ENCODE measurements at regions not wholly inside any gene's neighbourhood (a gene's known extent, or its start where the extent isn't known, plus 50 kb on each side); places are given as distances from the start of the nearest gene placed in this dataset.

GRCh38 chr1:229832695-229833094, 206.6 kb downstream of the URB2 start:
- TF ChIP-seq, protein P1, sequence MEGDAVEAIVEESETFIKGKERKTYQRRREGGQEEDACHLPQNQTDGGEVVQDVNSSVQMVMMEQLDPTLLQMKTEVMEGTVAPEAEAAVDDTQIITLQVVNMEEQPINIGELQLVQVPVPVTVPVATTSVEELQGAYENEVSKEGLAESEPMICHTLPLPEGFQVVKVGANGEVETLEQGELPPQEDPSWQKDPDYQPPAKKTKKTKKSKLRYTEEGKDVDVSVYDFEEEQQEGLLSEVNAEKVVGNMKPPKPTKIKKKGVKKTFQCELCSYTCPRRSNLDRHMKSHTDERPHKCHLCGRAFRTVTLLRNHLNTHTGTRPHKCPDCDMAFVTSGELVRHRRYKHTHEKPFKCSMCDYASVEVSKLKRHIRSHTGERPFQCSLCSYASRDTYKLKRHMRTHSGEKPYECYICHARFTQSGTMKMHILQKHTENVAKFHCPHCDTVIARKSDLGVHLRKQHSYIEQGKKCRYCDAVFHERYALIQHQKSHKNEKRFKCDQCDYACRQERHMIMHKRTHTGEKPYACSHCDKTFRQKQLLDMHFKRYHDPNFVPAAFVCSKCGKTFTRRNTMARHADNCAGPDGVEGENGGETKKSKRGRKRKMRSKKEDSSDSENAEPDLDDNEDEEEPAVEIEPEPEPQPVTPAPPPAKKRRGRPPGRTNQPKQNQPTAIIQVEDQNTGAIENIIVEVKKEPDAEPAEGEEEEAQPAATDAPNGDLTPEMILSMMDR (IDR thresholded peaks at IDR 0.05): no peak
- no peak for TF ChIP-seq POLR2A (IDR thresholded peaks at IDR 0.05)

Data from Peyer's patch (tissue), 4 donors.